Renal cortical epithelial cell (primary cell): ENCODE measurements at regions not wholly inside any gene's neighbourhood (a gene's known extent, or its start where the extent isn't known, plus 50 kb on each side); places are given as distances from the start of the nearest gene placed in this dataset.
"Not testable (repeated sequence)": the region's sequence is repeated elsewhere in the genome, so short reads cannot be mapped to it uniquely, and the experiment has no call there.

Experiments used
- DNase-seq: peaks from one replicate; pipeline ENCODE4 v3.0.0-alpha.2; 2011; ENCODE audit warnings: low read depth

GRCh38 chr5:105616599-105616998 lies 2054.0 kb upstream of the NUDT12 start:
- DNase-seq, result no peak

DNA sequence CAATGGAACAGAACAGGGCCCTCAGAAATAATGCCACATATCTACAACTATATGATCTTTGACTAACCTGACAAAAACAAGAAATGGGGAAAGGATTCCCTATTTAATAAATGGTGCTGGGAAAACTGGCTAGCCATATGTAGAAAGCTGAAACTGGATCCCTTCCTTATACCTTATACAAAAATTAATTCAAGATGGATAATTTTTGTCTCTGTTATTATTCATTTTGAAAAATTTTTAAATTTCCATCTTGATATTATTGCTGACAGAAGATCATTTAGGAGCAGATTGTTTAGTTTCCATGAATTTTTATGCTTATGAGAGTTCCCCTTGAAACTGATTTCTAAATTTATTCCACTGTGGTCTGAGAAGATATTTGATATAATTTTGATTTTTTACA lies 2039.8 kb upstream of the NUDT12 start:
- DNase-seq, result not testable (repeated sequence)

DNA sequence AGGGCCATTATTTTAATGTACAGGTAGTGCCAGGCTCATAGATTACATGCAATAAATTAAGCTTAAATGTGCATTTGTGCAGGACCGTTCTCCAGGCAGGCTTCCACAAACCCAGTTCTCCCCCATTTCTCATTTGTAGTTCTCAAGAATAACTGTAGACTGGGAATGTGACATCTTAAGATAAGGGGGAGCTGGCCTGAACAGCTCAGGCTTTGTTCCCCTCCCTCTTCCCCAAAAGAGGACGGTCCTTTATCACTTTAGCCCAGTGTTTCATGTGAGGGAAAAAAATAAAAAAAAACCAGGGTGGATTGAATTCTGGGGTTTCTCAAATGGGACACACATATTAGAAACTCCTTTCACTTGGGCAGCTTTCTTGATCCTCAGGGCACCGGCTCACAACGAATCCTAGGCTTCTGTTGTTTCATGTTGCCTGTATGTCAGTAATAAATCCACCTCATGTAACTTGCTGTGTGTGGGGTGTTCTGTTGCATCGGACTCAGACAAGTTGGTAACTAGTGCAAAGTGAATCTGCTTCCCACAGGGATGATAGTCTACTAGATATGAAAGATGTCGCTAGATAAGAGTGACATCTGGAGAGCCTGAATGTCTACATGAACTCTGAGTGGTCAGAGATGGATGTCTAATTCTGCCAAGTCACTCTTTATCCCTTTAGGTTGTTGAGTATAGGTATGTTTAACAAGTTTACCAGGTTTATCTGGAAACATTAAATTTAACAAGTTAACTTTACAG lies 2030.6 kb upstream of the NUDT12 start:
- DNase-seq, result no peak

GRCh38 chr5:105587963-105588662 lies 2025.5 kb upstream of the NUDT12 start:
- DNase-seq, result no peak

- DNase-seq, result no peak
These were observed 2019.5 kb upstream of the NUDT12 start for GRCh38 chr5:105581988-105582690.

DNA sequence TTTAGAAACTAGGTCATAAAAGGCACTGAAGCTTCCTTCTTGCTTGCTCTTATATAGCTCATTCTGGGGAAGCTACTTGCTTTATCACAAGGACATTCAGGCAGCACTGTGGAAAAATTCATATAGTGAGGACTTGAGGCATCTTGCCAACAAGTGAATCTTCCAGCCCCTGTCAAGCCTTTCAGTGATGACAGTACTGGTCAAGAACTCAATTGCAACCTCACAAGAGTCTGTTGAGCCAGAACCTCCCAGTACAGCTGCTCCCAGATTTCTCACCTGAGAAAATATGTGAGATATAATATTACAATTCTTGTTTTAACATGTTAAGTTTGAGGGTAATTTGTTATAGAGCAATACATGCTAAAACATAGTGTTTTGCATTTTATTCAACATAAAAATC lies 2011.0 kb upstream of the NUDT12 start:
- no peak for DNase-seq

DNA sequence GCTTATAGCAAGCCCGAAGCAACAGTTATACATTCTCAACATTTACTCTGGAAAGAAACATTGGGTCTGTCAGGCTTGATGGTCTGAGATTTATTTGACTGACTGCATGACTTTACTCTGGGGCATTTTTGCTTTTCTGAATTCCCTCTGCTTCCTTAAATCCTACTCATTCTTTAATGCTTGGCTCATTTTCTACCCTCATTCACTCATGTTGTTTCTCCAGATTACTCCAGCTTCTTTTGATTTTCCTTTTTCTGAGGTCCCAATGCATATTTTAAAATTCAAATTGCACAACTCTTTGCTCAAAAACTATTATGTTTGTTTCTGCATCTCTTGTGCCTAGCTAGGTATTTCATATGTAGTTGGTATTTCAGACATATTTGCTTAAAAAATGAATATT lies 2002.9 kb upstream of the NUDT12 start:
- no peak for DNase-seq

GRCh38 chr5:105563842-105564241 lies 2001.3 kb upstream of the NUDT12 start:
- DNase-seq, result no peak

DNA sequence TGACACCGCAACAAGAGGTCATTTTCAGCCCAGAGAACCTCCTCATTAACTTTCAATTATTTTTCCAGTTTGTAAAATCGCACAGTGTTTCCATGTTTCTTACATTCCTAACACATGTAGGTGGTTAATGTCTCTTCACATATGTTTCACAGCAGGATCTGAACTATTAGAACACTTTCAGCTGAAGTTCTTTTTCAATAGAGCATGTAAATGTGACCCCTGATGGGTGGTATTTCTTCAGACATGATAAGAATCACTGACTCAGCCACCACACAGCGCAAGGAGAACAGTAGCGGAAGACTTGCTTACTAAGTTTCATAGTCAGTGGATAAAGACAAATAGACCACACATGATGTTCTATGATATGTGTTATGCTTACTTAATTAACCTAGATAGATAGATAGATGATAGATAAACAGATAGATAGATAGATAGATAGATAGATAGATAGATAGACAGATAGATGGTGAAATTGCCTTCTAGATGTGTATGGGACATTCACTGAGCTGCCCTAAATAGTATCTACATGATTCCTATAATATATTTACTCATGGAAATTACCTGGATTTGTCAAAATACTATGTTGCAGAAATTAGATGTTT lies 1992.1 kb upstream of the NUDT12 start:
- no peak for DNase-seq

GRCh38 chr5:105544300-105544699 lies 1981.7 kb upstream of the NUDT12 start:
- DNase-seq, result no peak

DNA sequence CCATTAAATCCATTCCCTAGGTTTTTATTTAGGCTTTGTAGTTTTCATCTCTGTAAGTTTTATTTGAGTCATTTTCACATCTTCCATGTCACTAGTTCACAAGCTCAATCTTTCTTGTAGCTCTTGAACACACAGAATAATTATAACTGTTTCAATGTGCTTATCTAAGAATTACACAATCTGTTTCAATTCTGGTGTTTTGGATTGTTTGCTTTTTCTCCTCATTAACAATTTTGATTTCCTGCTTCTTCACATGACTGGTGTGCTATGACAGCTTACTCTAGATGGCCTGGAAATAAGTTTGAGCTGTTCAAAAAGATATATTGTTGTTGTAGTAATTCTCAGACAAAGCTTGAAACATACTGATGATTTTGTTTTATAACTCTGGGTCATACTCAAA lies 1974.1 kb upstream of the NUDT12 start:
- peak; percentile 2 for DNase-seq

GRCh38 chr5:105530716-105531261 lies 1968.2 kb upstream of the NUDT12 start:
- no peak for DNase-seq

GRCh38 chr5:105529851-105530250 lies 1967.3 kb upstream of the NUDT12 start:
- DNase-seq, result no peak

DNA sequence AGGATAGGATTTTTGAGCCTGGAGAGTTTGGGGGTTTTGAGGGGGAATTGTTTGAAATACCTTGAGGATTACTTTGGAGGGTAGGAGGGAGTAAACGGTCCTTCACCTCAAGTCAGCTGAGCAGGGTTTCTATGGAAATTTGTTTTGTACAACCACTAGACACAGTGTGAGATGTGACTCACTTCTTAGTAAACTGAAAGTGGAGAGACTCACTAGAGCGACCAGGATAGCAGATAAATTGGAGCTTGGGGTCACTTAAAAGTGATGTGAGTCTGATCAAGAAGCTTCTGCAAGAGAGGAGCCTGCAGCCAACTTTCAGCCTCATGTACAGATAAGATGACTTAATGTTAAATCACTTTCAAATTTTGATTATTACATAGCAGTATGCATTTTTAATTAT lies 1945.9 kb upstream of the NUDT12 start:
- DNase-seq, result peak; percentile 11

DNA sequence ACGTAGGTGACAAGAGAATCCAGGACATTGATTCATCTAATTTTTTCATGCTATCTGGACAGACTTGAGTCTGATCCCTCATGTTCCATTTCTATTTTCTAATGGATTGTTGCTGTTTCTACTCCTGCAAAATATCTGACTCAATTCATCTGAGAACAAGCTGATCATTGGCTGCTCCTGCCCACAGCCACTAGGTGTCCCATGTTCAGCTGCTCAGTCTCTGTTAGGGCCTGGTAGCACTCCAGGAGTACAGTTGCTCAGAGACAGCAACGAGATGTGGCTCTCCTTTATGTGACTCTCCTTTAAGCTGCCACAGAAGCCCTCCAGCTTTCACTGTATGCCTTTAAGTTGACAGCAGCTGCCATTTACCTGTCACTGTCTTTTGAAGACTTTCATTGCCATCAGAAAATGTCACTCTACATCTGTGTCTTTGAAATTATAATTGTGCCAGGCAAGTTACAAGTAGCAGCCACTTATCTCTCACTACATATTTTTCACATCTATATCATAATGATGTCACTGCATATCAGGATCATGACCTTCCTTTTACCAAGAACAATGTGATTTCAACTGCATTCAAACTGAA lies 1944.2 kb upstream of the NUDT12 start:
- peak; percentile 4 for DNase-seq

- no peak for DNase-seq
These were observed 1941.4 kb upstream of the NUDT12 start for GRCh38 chr5:105503950-105504349.

GRCh38 chr5:105501315-105501714 lies 1938.7 kb upstream of the NUDT12 start:
- DNase-seq, result no peak

GRCh38 chr5:105475401-105475800 lies 1912.8 kb upstream of the NUDT12 start:
- DNase-seq, result no peak

DNA sequence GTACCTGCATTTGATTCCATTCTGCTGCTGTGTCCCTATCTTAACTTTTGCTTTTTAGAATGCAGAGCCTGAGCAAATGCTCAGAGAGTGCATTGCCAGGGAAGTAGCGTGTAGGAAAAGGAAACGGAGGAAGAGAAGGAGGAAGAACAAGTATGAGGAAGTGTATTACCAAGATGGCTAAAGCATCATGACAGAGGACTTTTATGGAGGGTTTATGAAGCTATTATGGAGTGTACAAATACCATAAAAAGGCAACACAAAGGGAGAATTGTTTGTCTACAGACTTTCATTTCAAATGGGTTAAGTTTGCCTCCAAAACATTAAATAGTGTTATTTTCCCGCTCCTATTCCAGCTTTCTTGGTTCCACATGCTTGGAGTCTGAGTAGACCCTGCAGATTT lies 1899.8 kb upstream of the NUDT12 start:
- no peak for DNase-seq

DNA sequence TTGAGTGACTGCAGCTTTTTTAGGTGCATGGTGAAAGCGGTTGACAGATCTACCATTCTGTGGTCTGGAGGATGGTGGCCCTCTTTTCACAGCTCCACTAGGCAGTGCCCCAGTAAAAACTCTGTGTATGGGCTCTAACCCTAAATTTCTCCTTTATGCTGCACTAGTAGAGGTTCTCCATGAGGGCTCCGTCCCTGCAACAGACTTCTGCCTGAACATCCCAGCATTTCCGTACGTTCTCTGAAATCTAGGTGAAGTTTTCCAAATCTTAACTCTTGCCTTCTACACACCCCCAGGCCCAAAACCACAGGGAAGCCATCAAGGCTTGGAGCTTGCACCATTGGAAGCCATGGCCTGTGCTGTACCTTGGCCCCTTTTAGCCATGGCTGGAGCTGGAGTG lies 1898.1 kb upstream of the NUDT12 start:
- DNase-seq, result no peak

- no peak for DNase-seq
These were observed 1890.7 kb upstream of the NUDT12 start for GRCh38 chr5:105453216-105453807.
